CD4-positive, alpha-beta T cell treated with Interleukin-6 at 100 ng/mL for 8 hours (primary cell): ENCODE measurements at regions not wholly inside any gene's neighbourhood (a gene's known extent, or its start where the extent isn't known, plus 50 kb on each side); places are given as distances from the start of the nearest gene placed in this dataset.
"Not testable (repeated sequence)": the region's sequence is repeated elsewhere in the genome, so short reads cannot be mapped to it uniquely, and the experiment has no call there.

Experiments used
- DNase-seq: peaks from one replicate; pipeline ENCODE4 v3.0.0-alpha.2; 2020; ENCODE audit warnings: mixed read lengths, low spot score

DNA sequence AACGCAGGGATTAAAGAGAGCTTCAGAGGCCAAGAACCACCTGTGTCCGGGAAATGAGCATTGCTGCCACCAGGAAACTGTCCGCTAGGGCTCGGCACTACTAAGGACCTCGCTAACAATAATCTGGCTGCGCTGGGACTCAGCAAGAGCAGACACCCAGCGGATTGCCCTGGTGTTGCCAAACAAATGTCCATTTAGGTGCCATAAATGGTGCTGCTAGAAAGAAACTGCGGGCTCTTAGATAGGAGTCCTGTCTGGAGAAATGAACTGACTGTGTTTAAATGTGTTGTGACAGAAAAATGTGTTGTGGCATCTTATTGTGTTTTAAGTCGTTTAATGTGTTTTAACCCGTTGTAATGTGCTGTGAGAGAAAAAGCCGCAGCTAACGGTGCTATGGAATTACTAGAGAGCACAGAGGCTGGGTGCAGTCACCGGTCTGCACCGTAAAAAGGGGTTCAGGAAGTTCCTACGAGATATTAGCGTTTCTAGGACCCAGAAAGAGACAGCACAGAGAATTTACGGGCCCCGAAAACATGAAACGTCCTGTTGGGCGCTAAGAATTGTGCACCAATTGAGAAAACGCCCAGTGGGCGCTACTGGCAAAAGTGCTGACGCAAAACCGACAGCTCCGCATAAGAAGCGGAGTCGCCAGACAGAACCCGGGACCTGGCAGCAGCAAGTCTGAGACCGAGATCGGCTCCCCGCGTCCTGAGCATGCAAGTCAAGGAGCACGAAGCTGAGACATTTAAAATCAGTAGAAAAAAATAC is 90.6 kb downstream of the ANXA2R start:
- DNase-seq = peak; percentile 67

DNA sequence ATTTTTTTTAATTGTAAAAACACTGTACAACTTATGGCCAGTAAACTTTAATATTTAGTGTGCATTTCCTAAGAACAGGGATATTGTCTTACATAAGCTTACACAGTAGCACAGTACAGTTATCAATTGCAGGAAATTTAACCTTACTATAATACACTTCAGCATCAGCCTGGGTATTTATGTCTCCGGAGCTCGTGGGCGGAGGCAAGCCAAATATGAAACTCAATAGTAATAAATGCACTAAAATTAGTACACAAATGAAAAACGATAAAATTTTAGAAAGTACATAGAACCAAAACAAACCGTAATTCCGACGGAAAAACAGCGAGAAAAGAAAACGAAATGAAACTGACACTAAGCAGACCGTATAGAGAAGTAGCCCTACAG is 91.2 kb downstream of the ANXA2R start:
- no peak for DNase-seq

- no peak for DNase-seq
Observed at GRCh38 chr5:42944989-42945388, 95.1 kb downstream of the ANXA2R start.

GRCh38 chr5:42943931-42944631 is 96.0 kb downstream of the ANXA2R start:
- DNase-seq = no peak

GRCh38 chr5:42940853-42941252 is 99.3 kb downstream of the ANXA2R start:
- no peak for DNase-seq

DNA sequence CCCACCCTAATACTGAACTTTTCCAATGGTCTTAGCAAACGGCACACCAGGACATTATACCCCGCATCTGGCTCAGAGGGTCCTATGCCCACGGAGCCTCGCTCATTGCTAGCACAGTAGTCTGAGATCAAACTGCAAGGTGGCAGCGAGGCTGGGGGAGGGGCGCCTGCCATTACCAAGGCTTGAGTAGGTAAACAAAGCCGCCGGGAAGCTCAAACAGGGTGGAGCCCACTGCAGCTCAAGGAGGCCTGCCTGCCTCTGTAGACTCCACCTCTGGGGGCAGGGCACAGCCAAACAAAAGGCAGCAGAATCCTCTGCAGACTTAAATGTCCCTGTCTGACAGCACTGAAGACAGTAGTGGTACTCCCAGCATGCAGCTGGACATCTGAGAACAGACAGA is 108.1 kb downstream of the ANXA2R start:
- DNase-seq = not testable (repeated sequence)

- DNase-seq = not testable (repeated sequence)
Observed at GRCh38 chr5:42931451-42931850, 108.7 kb downstream of the ANXA2R start.

DNA sequence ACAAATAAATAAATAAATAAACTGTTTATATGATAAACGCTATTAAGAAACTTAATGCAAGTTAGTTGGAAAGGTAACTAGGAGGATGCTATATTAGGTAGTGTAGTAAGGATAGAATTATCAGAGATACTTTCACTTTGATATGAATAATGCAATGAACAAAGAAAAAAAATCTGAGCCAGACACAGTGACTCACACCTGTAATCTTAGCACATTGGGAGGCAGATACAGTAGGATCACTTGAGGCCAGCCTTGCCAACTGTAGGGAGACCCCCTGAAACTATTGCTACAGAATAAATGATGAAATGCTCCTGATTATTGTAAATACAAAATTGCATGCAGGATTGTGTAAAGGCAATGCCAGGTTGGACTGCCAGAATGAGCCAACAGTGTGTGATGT is 109.2 kb downstream of the ANXA2R start:
- DNase-seq = no peak

DNA sequence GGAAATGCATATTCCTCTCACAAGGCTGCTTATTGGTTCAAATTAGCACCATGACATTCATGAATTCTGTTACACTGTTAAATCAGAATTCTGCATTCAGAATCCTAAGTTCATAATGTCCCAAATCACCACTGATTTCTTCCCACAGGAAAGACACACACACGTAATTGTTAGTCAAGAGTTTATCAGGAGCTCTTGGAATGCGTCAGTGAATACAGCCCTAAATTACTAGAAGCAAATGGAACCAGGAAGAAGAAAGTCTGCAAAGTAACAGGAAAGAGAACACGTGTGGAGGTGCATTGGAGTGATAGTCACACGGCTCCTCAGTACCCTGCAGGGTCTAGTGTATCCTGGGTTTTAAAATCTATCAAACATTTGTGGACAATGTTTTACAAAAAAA is 110.2 kb downstream of the ANXA2R start:
- no peak for DNase-seq

DNA sequence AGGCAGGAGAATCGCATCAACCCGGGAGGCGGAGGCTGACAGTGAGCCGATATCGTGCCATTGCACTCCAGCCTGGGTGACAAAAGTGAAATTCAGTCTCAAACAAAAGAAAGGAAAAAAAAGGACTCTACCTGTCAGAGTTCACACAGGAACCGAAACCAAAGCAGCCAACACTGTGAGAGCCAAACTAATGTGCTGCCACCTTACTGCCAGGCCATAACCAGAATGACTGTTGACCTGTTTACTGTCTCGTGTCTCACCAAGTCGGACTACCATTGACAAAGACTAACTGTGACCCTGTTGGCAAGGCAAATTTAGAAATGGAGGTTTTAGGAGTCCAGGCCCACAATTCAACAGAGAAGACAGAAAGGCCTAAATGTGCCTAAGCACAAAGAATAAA is 112.4 kb downstream of the ANXA2R start:
- DNase-seq = no peak

DNA sequence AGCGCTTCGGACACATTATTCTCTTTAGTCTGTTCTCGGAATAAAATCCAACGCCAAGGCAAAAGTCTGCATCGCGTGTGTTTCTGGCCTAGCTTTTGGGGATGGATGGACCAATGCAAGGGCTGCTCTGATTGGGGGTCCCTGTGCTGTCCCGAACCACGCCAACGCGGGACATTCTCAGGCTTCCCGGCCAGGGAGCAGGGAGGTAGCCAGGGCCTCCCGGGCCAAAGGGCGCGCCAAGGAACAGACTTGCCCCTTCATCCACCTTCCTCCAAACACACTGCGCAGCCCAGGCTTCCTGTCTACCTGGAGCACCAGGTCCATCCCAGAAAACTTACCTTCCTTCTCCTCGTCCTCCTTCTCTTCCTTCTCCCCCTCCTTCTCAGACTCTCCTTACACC is 113.0 kb upstream of the SELENOP start:
- no peak for DNase-seq

- no peak for DNase-seq
Observed at GRCh38 chr5:42924226-42924625, 112.5 kb upstream of the SELENOP start.

DNA sequence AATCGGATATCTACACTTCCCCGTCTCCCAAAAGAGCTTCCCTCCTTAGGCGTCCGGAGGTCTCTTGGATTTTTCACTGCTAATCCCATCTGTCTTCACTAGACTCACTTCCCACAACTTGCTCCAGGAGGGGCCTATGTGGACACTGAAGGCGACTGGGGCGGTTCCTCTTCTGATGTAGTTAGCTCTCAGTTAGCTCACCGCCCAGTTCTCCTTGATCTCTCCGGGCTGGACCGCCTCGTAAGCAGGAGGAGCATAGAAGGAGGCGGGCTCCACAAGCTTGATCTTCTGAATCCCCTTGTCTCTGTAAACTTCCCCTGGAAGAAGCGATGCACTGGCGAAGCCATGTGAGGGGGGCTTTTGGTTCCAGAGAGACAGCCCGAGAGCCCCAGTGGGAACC is 112.0 kb upstream of the SELENOP start:
- DNase-seq = no peak

DNA sequence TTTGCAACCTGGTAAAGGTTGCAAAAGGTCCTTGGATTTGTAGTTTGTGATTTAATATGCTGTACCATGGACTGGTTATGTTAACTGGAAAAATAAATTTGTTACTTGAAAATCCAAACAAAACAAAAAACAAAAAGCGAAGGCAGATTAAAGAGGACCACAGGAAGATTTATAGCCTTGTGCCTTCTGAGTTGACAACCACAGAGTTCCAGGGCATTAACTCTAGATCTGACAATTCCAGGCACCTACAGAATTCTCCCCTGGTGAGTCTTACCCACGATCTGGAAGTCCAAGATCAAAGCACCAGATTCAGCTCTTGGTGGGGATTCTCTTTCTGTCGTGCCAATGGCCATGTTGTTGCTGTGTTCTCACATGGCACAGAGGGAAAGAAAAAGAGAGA is 107.9 kb upstream of the SELENOP start:
- DNase-seq = no peak

- no peak for DNase-seq
Observed at GRCh38 chr5:42915306-42915866, 103.7 kb upstream of the SELENOP start.

- peak; percentile 68 for DNase-seq
Observed at GRCh38 chr5:42912184-42912798, 100.6 kb upstream of the SELENOP start.

DNA sequence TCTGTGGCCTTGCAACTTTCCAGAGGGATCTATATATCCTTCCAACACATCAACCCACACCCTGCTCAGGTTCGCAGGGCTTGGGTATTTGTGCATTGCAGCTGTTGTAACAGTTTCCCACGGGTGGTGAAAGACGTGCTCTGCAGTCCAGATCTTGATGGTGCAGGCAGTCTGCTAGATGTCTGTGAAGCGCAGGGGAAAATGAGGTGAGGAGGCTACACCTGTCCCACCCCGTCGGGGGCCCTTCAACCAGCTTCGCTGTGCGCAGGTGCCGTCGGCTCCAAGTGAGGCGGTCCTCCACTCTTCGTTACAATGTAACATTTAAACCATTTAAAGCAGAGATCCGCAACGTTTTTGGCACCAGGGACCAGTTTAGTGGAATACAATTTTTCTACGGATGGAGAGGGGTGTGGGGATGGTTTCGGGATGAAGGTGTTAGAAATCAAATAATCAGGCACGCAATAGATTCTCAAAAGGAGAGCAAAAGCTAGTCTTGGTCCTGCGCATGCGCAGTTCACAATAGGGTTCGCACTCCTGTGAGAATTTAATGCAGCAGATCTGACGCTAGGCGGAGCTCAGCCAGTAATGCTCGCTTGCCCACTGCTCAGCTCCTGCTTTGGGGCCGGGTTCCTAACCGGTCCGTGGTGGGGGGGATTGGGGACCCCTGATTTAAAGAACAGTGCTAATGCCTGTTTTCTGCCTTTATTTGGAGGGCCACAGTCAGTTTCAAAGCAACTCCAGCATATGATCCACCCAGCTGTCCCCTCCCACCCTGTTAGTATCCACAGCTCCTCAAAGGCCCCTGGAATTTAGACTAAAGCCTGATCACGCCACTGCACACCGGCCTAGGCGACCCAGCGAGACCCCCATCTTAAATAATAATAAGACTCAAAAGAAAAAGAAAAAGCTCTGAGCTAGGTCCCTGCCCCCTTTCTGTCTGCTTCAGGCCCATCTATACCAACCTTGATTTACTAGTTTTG is 97.1 kb upstream of the SELENOP start:
- DNase-seq = peak; percentile 93

- DNase-seq = no peak
Observed at GRCh38 chr5:42908086-42908485, 96.4 kb upstream of the SELENOP start.

DNA sequence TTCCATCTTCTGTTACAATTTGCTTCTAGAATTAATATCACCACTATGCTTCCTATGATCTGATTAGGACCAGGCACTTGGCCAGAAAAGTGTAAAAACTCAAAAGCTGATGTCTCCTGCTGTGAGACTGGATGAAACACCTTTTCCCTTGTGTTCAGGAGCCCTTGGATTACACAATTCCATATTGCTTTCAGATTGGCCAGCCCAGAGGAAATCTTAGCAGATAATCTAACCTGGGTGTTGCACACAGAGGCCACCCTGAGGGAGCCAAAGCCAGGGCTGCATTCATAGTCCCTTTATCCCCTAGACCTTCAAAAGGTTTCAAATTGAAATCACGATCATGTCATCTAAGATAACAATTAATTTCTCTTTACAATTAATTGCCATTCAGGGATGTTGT is 94.1 kb upstream of the SELENOP start:
- no peak for DNase-seq

DNA sequence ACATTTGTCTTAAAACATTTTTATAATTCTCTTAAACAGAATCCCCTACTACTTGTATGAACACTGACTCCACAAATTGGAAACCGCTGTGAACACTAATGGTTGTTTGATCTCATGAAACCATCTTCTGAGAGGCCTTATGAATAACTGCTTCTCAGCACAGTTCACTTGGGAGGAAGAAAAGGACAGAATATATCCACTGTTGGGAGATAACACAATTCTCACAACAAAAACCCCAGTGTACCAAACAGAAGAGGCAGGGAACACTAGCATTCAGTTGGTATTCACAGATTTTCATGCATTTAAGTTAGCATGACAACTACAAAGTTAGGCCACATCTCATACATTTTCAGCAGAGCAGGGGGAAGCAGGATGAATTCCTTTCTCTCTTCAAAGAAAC is 89.0 kb upstream of the SELENOP start:
- DNase-seq = no peak

- no peak for DNase-seq
Observed at GRCh38 chr5:42898760-42899159, 87.1 kb upstream of the SELENOP start.

GRCh38 chr5:42896523-42896922 is 84.8 kb upstream of the SELENOP start:
- DNase-seq = no peak
